H1 (cell line): ENCODE measurements at regions not wholly inside any gene's neighbourhood (a gene's known extent, or its start where the extent isn't known, plus 50 kb on each side); places are given as distances from the start of the nearest gene placed in this dataset.

Experiments used
- ATF3 ChIP-seq: IDR thresholded peaks from 2 replicates; pipeline ENCODE4 v1.6.1; 2011; ENCODE audit warnings: low read depth, mild to moderate bottlenecking, low read length; ENCODE audit not compliant: insufficient read depth
- HDAC6 ChIP-seq: IDR thresholded peaks from one replicate; pipeline ENCODE4 v1.7.1; 2012; ENCODE audit warnings: low read depth, mild to moderate bottlenecking, inconsistent platforms, low read length, moderate library complexity
- ZNF274 ChIP-seq: IDR thresholded peaks from 2 replicates; pipeline ENCODE4 v1.7.0; 2012; ENCODE audit warnings: low read length, borderline replicate concordance; ENCODE audit errors: extremely low read depth

- TF ChIP-seq ZNF274 (no peak), ATF3 (no peak), HDAC6 (no peak)
These were observed 263.8 kb upstream of the C16orf82 start (continued) for GRCh38 chr16:26802965-26803364.
